ENCODE measurements at regions not wholly inside any gene's neighbourhood (a gene's known extent, or its start where the extent isn't known, plus 50 kb on each side); places are given as distances from the start of the nearest gene placed in this dataset.

- TF ChIP-seq CHD7 (IDR thresholded peaks at IDR 0.05; ENCODE audit: insufficient replicate concordance, low read length) (no peak), RAD21 (IDR thresholded peaks at IDR 0.05 in 1 of 2, conservative IDR thresholded peaks at IDR 0.05 in 1 of 2; ENCODE audit: low read depth in 2 of 2, low read length in 2 of 2) (no peak), NANOG (IDR thresholded peaks at IDR 0.05; ENCODE audit: insufficient read depth, low read depth, low read length, poor library complexity, severe bottlenecking) (no peak), SP4 (IDR thresholded peaks at IDR 0.05; ENCODE audit: low read length) (no peak), TEAD4 (IDR thresholded peaks at IDR 0.05; ENCODE audit: low read depth, low read length) (no peak), FOSL1 (IDR thresholded peaks at IDR 0.05; ENCODE audit: insufficient read depth, low read depth, low read length) (no peak), BACH1 (IDR thresholded peaks at IDR 0.05; ENCODE audit: low read length) (no peak)
Observed at GRCh38 chr10:44264244-44264643, 120.7 kb downstream of the CXCL12 start (continued).

Data from H1 (cell line).